ENCODE measurements at regions not wholly inside any gene's neighbourhood (a gene's known extent, or its start where the extent isn't known, plus 50 kb on each side); places are given as distances from the start of the nearest gene placed in this dataset.

DNA sequence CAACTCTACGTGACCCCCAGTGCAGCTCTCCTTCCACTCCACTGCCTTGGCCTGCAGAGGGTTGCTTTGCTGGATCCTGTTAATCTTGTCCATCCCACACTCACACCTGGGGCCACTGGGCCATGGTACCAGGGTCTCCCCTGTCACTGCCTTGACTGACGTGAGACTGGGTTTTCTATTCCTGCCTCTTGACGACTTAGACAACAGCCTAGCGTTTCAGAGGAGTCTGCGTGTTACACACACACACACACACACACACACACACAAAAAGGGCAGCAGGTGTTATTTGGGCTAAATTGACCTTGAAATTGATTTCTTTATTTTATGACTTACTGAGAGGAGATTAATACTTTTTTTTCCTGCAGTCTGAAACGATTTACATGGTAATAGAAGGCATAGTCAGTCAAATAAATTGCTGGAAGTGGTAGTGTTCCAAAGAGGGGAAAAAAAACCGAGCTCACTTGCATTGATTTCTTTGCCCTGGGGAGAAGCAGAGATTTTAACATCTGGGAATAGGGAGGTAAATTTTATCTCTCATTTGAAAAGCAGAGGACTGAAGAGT, 492.3 kb upstream of the EEF2KMT start:
- no peak for DNase-seq (ENCODE audit: low spot score)
- no peak for TF ChIP-seq CTCF (IDR thresholded peaks at IDR 0.05; ENCODE audit: extremely low read depth, missing control alignments)

DNA sequence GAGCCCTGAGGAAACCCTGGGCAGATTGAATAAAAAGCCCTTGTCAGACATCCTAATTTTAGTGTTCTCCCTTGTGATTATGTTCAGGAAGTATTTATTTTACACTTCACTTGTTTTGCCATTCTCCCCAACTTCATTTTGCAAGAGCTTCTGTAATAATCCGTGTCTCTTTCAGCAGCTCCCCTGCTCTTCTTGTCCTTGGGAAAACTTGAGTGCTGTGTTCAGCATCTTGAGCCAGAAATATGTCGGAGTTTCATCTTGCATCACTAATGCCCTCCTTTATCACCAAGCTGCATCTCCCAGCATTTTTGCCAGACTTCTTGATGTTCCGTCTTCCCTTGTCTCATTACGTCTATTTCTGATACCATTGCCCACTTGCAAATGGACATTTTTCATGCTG, 486.5 kb upstream of the EEF2KMT start:
- no peak for DNase-seq (ENCODE audit: low spot score)
- TF ChIP-seq CTCF (IDR thresholded peaks at IDR 0.05; ENCODE audit: extremely low read depth, missing control alignments), result no peak

- no peak for TF ChIP-seq CTCF (IDR thresholded peaks at IDR 0.05; ENCODE audit: extremely low read depth, missing control alignments)
- no peak for DNase-seq (ENCODE audit: low spot score)
These were observed 484.9 kb upstream of the EEF2KMT start for GRCh38 chr16:5582529-5582928.

GRCh38 chr16:5581908-5582307, 484.3 kb upstream of the EEF2KMT start:
- no peak for DNase-seq (ENCODE audit: low spot score)
- TF ChIP-seq CTCF (IDR thresholded peaks at IDR 0.05; ENCODE audit: extremely low read depth, missing control alignments), result no peak

DNA sequence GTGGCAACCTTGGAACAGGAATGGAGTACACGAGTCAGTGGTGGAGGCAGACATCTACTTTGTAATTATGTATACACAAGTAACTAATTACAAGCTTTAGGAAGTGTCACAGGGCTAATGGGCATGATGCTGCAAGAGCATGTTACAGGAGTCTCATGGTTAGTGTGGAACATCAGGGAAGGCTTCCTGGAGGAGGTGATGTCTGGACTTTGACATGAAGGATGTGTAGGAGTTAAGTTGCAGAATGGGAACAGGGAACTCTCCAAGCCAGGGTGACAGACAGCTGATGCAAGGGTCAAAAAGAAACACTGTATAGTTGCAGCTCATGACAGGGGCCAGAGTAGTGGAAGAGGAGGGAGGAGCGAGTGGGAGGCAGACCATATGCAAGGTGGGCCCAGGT, 483.8 kb upstream of the EEF2KMT start:
- TF ChIP-seq CTCF (IDR thresholded peaks at IDR 0.05; ENCODE audit: extremely low read depth, missing control alignments), result no peak
- no peak for DNase-seq (ENCODE audit: low spot score)

DNA sequence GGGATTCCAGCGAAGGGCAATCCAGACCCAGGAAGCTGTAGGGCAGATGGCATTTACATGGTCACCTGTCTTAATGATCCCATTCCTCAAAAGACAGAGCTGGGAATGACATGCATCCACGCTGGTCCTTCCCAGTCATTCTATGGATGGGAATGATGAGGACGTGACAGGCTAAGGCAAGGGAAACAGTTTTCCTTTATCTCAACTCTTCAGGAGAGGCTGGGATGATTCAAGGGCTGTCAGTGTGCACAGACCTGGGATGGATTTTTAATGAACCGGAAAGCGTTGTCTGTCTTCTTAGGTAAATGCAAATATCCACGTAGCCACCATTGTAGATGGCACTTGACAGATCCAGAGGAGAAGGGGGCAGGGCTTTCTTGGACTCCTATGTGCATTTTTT, 483.2 kb upstream of the EEF2KMT start:
- DNase-seq (ENCODE audit: low spot score), result no peak
- no peak for TF ChIP-seq CTCF (IDR thresholded peaks at IDR 0.05; ENCODE audit: extremely low read depth, missing control alignments)

DNA sequence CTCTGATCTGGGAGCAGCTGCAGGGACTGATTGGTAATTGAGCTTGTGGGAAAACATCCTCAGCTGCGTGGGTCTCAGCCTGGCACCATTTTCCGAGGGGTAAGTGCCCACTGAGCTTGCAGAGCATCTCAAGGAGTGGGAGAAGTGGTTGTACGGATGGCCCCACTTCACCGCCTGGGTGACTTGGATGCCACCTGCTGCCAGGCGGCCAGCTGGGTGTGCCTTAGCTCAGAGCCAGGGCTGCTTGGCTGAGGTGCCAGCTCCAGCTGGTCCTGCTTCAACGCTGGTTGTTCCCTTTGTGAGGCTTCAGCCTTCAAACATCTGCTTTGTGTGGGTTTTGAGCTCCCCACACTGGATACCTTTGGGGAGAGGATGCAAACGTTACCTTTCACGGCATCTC, 482.7 kb upstream of the EEF2KMT start:
- DNase-seq (ENCODE audit: low spot score), result no peak
- no peak for TF ChIP-seq CTCF (IDR thresholded peaks at IDR 0.05; ENCODE audit: extremely low read depth, missing control alignments)

Measured in GM20000 (cell line).